K562 (cell line): ENCODE measurements at regions not wholly inside any gene's neighbourhood (a gene's known extent, or its start where the extent isn't known, plus 50 kb on each side); places are given as distances from the start of the nearest gene placed in this dataset.
A peak's percentile ranks its signal among the peaks of the same experiment; 100 is the strongest.

Experiments used
- ATAC-seq: fragments of 200-7000 bp; cut with Tn5 transposase; 3 replicates; pipeline ENCODE4 v1.9.1; 2020; ENCODE audit warnings: moderate library complexity
- BruUV-seq: library from RNA; stranded (reverse); fragments of 400-500 nt; replicated peaks from 2 replicates; lab custom pipeline; 2021; lab: Mats Ljungman, UMichigan
- CTCF ChIA-PET: fragments of 300-600 bp; formaldehyde crosslinking; extraction: SDS; loops from one replicate; lab custom pipeline; 2021; ENCODE audit warnings: low intra/inter-chr PET ratio; lab: Yijun Ruan, JAX
- POLR2A ChIA-PET: fragments of 300-600, 350-650 bp; sonication (Branson Sonifier 250); formaldehyde crosslinking; extraction: SDS; loops from one replicate; lab custom pipeline; 2021; ENCODE audit warnings: antibody characterized with exemption, inconsistent platforms; lab: Yijun Ruan, JAX
- DNase-seq, 4 experiments: peaks; one replicate each; pipeline versions ENCODE4 v3.0.0 to v3.0.0-alpha.2; 2011 to 2018; ENCODE audit warnings: low spot score in 3 of 4, mixed read lengths in 3 of 4; ENCODE audit errors: extremely low read depth in 1 of 4
- FAIRE-seq: peaks from 2 replicates; lab custom pipeline; 2011; peaks lifted over from hg19 to GRCh38; lab: Jason Lieb, UNC
- H2AFZ ChIP-seq: 2 replicates; pipeline ENCODE4 v1.6.0; 2011; ENCODE audit warnings: low read depth, low read length, control low read depth, inconsistent platforms
- H3K27ac ChIP-seq: fragments of 200-600 bp; 3 replicates; pipeline ENCODE4 v1.8.0; 2011; ENCODE audit warnings: low read depth, mild to moderate bottlenecking, control low read depth, inconsistent platforms, low read length, moderate library complexity, mixed read lengths; ENCODE audit errors: extremely low read depth
- H3K27me3 ChIP-seq, 2 experiments: fragments of 300-600 bp in 1 of 2; 2 replicates in 1 of 2; 3 replicates in 1 of 2; pipeline versions ENCODE4 v1.6.0 to v1.8.0; 2011; ENCODE audit warnings: inconsistent platforms in 2 of 2, low read length in 2 of 2, mild to moderate bottlenecking in 1 of 2, mixed read lengths in 1 of 2, moderate library complexity in 1 of 2; ENCODE audit not compliant: control insufficient read depth in 2 of 2, insufficient read depth in 2 of 2
- H3K36me3 ChIP-seq: fragments of 300-600 bp; 3 replicates; pipeline ENCODE4 v1.8.0; 2011; ENCODE audit warnings: mild to moderate bottlenecking, low read length, inconsistent platforms; ENCODE audit not compliant: control insufficient read depth, insufficient read depth
- H3K4me1 ChIP-seq, 2 experiments: fragments of 200-600 bp in 1 of 2; replicated peaks in 1 of 2; 2 replicates in 1 of 2; 3 replicates in 1 of 2; pipeline versions ENCODE4 v1.5.1 to v1.8.0; 2011; ENCODE audit warnings: inconsistent platforms in 2 of 2, low read length in 2 of 2, mild to moderate bottlenecking in 1 of 2, mixed read lengths in 1 of 2, moderate library complexity in 1 of 2; ENCODE audit not compliant: control insufficient read depth in 2 of 2, insufficient read depth in 2 of 2
- H3K4me2 ChIP-seq: 2 replicates; pipeline ENCODE4 v1.6.1; 2011; ENCODE audit warnings: low read length, control low read depth, inconsistent platforms, mixed read lengths; ENCODE audit not compliant: insufficient read depth
- H3K4me3 ChIP-seq: fragments of 200-600 bp; sonication (generic), shearing (Covaris generic); 2 replicates; pipeline ENCODE4 v1.5.1; 2016; ENCODE audit warnings: control low read depth, inconsistent platforms
- H3K79me2 ChIP-seq: fragments of 200-600 bp; 3 replicates; pipeline ENCODE4 v1.8.0; 2011; ENCODE audit warnings: low read length, inconsistent platforms; ENCODE audit not compliant: control insufficient read depth, insufficient read depth
- H3K9ac ChIP-seq, 2 experiments: 2 replicates each; pipeline versions ENCODE4 v1.6.0 to v1.6.1; 2011; ENCODE audit warnings: low read depth in 2 of 2, low read length in 2 of 2, control low read depth in 1 of 2, inconsistent platforms in 1 of 2, mild to moderate bottlenecking in 1 of 2, mixed read lengths in 1 of 2; ENCODE audit not compliant: insufficient read depth in 1 of 2
- H3K9me1 ChIP-seq: one replicate; pipeline ENCODE4 v1.6.0; 2011; ENCODE audit warnings: inconsistent platforms, mild to moderate bottlenecking, low read length, moderate library complexity; ENCODE audit not compliant: control insufficient read depth, insufficient read depth
- H3K9me3 ChIP-seq: replicated peaks from 2 replicates; pipeline ENCODE4 v1.5.1; 2011; ENCODE audit warnings: low read depth, low read length, inconsistent platforms; ENCODE audit not compliant: control insufficient read depth, insufficient read depth
- H4K20me1 ChIP-seq: replicated peaks from 2 replicates; pipeline ENCODE4 v1.6.1; 2011; ENCODE audit warnings: low read length, inconsistent platforms, mixed read lengths; ENCODE audit not compliant: control insufficient read depth, insufficient read depth
- FOXA1 ChIP-seq: fragments of 450-650 bp; IDR thresholded peaks from 2 replicates; pipeline ENCODE4 v1.6.1; 2016; ENCODE audit warnings: mild to moderate bottlenecking, borderline replicate concordance
- MEIS2 ChIP-seq: fragments of 450-650 bp; IDR thresholded peaks from 2 replicates; pipeline ENCODE4 v1.6.1; 2014; ENCODE audit warnings: mild to moderate bottlenecking; ENCODE audit not compliant: partially characterized antibody
- PBX2 ChIP-seq, 2 experiments: IDR thresholded peaks in 1 of 2; conservative IDR thresholded peaks in 1 of 2; 2 replicates each; pipeline ENCODE4 v1.6.1; 2016; ENCODE audit warnings: low read depth in 2 of 2, mild to moderate bottlenecking in 1 of 2, missing compliant biosample characterization in 1 of 2, missing genetic modification characterization in 1 of 2, moderate library complexity in 1 of 2
- SAFB ChIP-seq: fragments of 200-400 bp; formaldehyde crosslinking; IDR thresholded peaks from 2 replicates; pipeline ENCODE4 v1.6.1; 2017; ENCODE audit warnings: low read depth, low read length, borderline replicate concordance
- THRA ChIP-seq: fragments of 450-650 bp; IDR thresholded peaks from 2 replicates; pipeline ENCODE4 v1.6.1; 2017; ENCODE audit warnings: mild to moderate bottlenecking, moderate library complexity
- YY1 ChIP-seq, 3 experiments: IDR thresholded peaks; 2 replicates each; pipeline ENCODE4 v1.6.1; 2011; ENCODE audit warnings: low read length in 2 of 3, mild to moderate bottlenecking in 2 of 3, moderate library complexity in 2 of 3, borderline replicate concordance in 1 of 3, control low read depth in 1 of 3, low read depth in 1 of 3; ENCODE audit not compliant: insufficient read depth in 3 of 3, insufficient replicate concordance in 2 of 3, control insufficient read depth in 1 of 3, insufficient read length in 1 of 3; ENCODE audit errors: extremely low read depth in 1 of 3
- ZNF311 ChIP-seq: fragments of 250-450 bp; sonication (Bioruptor Pico); IDR thresholded peaks from 2 replicates; pipeline ENCODE4 v1.4.0; 2020; ENCODE audit warnings: mild to moderate bottlenecking, moderate library complexity
- ZNF507 ChIP-seq: conservative IDR thresholded peaks from 2 replicates; pipeline ENCODE4 v1.6.1; 2017; ENCODE audit warnings: missing genetic modification characterization, missing compliant biosample characterization
- WGBS: fragments of 100-300 bp; shearing (Covaris generic); methylation state at CpG from one replicate; pipeline ENCODE4 v1.1.6; 2016; ENCODE audit warnings: low coverage, mixed read lengths; ENCODE audit not compliant: insufficient coverage; ENCODE audit errors: missing lambda C conversion rate; 5-methylcytosine and 5-hydroxymethylcytosine counted together
- in situ Hi-C: fragments of 300-500 bp; cut with MboI; formaldehyde crosslinking; loops from 4 replicates; pipeline ENCODE4 v1.15.0; 2018; ENCODE audit warnings: inconsistent platforms, mixed read lengths
- intact Hi-C: fragments of 100-400 bp; cut with micrococcal nuclease; formaldehyde crosslinking; loops from 2 replicates; pipeline ENCODE4 v1.14.2; 2022
- TF ChIP-seq, protein P1 (sequence below): fragments of 450-650 bp; IDR thresholded peaks from 2 replicates; pipeline ENCODE4 v1.6.1; 2017; ENCODE audit warnings: antibody characterized with exemption
- TF ChIP-seq, protein P2 (sequence below): fragments of 450-650 bp; IDR thresholded peaks from 2 replicates; pipeline ENCODE4 v1.6.1; 2016

- TF ChIP-seq YY1 (IDR thresholded peaks at IDR 0.05; ENCODE audit: borderline replicate concordance in 1 of 3, control insufficient read depth in 1 of 3, extremely low read depth in 1 of 3, insufficient read depth in 3 of 3, insufficient read length in 1 of 3, insufficient replicate concordance in 2 of 3, low read depth in 1 of 3, low read length in 2 of 3) (no peak), FOXA1 (no peak), SAFB (no peak), ZNF311 (no peak), ZNF507 (tag) (no peak)
- TF ChIP-seq, protein P1, sequence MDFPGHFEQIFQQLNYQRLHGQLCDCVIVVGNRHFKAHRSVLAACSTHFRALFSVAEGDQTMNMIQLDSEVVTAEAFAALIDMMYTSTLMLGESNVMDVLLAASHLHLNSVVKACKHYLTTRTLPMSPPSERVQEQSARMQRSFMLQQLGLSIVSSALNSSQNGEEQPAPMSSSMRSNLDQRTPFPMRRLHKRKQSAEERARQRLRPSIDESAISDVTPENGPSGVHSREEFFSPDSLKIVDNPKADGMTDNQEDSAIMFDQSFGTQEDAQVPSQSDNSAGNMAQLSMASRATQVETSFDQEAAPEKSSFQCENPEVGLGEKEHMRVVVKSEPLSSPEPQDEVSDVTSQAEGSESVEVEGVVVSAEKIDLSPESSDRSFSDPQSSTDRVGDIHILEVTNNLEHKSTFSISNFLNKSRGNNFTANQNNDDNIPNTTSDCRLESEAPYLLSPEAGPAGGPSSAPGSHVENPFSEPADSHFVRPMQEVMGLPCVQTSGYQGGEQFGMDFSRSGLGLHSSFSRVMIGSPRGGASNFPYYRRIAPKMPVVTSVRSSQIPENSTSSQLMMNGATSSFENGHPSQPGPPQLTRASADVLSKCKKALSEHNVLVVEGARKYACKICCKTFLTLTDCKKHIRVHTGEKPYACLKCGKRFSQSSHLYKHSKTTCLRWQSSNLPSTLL = no peak
Measured at GRCh38 chrX:16061296-16061695, 62.1 kb upstream of the GRPR start (continued).

- no peaks in the 10 kb centered on the region for H3K79me2 ChIP-seq
- H3K9me3 ChIP-seq = no peaks in the 10 kb centered on the region
- ChIA-PET POLR2A (no interaction called here), CTCF (no interaction called here)
- H3K36me3 ChIP-seq = no peaks in the 10 kb centered on the region
- DNase-seq = no peak
- no peak for FAIRE-seq
- no peak overlapping the region for H3K4me2 ChIP-seq
- no peaks in the 10 kb centered on the region for H3K9me1 ChIP-seq
- H3K4me1 ChIP-seq = no peaks in the 10 kb centered on the region
- TF ChIP-seq THRA (no peak), MEIS2 (peak; percentile 67), PBX2 (CRISPR knock-in tag; IDR thresholded peaks at IDR 0.05; ENCODE audit: low read depth) (no peak), PBX2 (tag; conservative IDR thresholded peaks at IDR 0.05; ENCODE audit: low read depth) (peak; percentile 71)
- TF ChIP-seq, protein P2, sequence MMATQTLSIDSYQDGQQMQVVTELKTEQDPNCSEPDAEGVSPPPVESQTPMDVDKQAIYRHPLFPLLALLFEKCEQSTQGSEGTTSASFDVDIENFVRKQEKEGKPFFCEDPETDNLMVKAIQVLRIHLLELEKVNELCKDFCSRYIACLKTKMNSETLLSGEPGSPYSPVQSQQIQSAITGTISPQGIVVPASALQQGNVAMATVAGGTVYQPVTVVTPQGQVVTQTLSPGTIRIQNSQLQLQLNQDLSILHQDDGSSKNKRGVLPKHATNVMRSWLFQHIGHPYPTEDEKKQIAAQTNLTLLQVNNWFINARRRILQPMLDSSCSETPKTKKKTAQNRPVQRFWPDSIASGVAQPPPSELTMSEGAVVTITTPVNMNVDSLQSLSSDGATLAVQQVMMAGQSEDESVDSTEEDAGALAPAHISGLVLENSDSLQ = peak; percentile 83
- no peak overlapping the region for H3K27ac ChIP-seq
- H2AFZ ChIP-seq = no peak overlapping the region
- BruUV-seq = no TSS peak
- intact Hi-C loops (no loop called here), in situ Hi-C loops (no loop called here)
- ATAC-seq = no peak
- no peak overlapping the region for H3K9ac ChIP-seq
- no peak overlapping the region for H3K4me3 ChIP-seq
- no peaks in the 10 kb centered on the region for H3K27me3 ChIP-seq
- no peaks in the 10 kb centered on the region for H4K20me1 ChIP-seq
- 0% methylated on average over 2 of the region's 2 CpGs for WGBS
Measured at GRCh38 chrX:16060252-16060651, 63.1 kb upstream of the GRPR start.
